H1 (cell line): ENCODE measurements at regions not wholly inside any gene's neighbourhood (a gene's known extent, or its start where the extent isn't known, plus 50 kb on each side); places are given as distances from the start of the nearest gene placed in this dataset.

Experiments
- CTCF ChIA-PET: fragments of 300-600 bp; sonication (Branson Sonifier 250); formaldehyde crosslinking; loops from one replicate; lab custom pipeline; 2021; ENCODE audit not compliant: partially characterized antibody; lab: Charles Lee
- POLR2A ChIA-PET: fragments of 300-600 bp; sonication (Branson Sonifier 250); formaldehyde crosslinking; loops from one replicate; lab custom pipeline; 2021; ENCODE audit warnings: inconsistent platforms; ENCODE audit not compliant: partially characterized antibody; lab: Charles Lee
- DNase-seq, 2 experiments: peaks; one replicate each; pipeline versions ENCODE4 v3.0.0 to v3.0.0-alpha.2; 2010 to 2022; ENCODE audit warnings: low spot score in 2 of 2, low read depth in 1 of 2, mixed read lengths in 1 of 2
- FAIRE-seq: peaks from 2 replicates; lab custom pipeline; 2011; peaks lifted over from hg19 to GRCh38; lab: Jason Lieb, UNC
- H2AFZ ChIP-seq: 2 replicates; pipeline ENCODE4 v1.8.1; 2012; ENCODE audit warnings: low read length, inconsistent platforms
- H2AK5ac ChIP-seq: 2 replicates; pipeline ENCODE4 v1.6.1; 2013; ENCODE audit warnings: low read depth, low read length
- H2BK120ac ChIP-seq: replicated peaks from 2 replicates; pipeline ENCODE3; 2013; ENCODE audit warnings: low read depth, low read length, inconsistent platforms
- H2BK12ac ChIP-seq: 2 replicates; pipeline ENCODE4 v1.6.1; 2013; ENCODE audit warnings: low read depth, low read length
- H2BK15ac ChIP-seq: 2 replicates; pipeline ENCODE4 v1.6.1; 2013; ENCODE audit warnings: low read length
- H2BK20ac ChIP-seq: 2 replicates; pipeline ENCODE4 v1.6.1; 2013; ENCODE audit warnings: low read length
- H2BK5ac ChIP-seq: 2 replicates; pipeline ENCODE4 v1.6.1; 2013; ENCODE audit warnings: low read depth, low read length
- H3K14ac ChIP-seq: 2 replicates; pipeline ENCODE4 v1.6.1; 2013; ENCODE audit warnings: inconsistent platforms; ENCODE audit not compliant: insufficient read length
- H3K18ac ChIP-seq: 2 replicates; pipeline ENCODE4 v1.6.1; 2013; ENCODE audit warnings: low read length; ENCODE audit errors: extremely low read depth
- H3K23ac ChIP-seq: 2 replicates; pipeline ENCODE4 v1.6.1; 2013; ENCODE audit warnings: inconsistent platforms; ENCODE audit not compliant: insufficient read length
- H3K23me2 ChIP-seq: 2 replicates; pipeline ENCODE4 v1.6.1; 2013; ENCODE audit warnings: low read depth, low read length
- H3K27ac ChIP-seq: 2 replicates; pipeline ENCODE4 v1.6.1; 2011; ENCODE audit warnings: low read depth, low read length, inconsistent platforms
- H3K27me3 ChIP-seq, 4 experiments: replicated peaks in 1 of 4; 1 replicate in 1 of 4; 2 replicates in 3 of 4; pipeline versions ENCODE4 v1.6.1 to v1.8.1; 2011 to 2013; ENCODE audit warnings: low read length in 3 of 4, mild to moderate bottlenecking in 3 of 4, inconsistent platforms in 2 of 4, mixed read lengths in 2 of 4, moderate library complexity in 1 of 4; ENCODE audit not compliant: control insufficient read depth in 3 of 4, insufficient read depth in 3 of 4; ENCODE audit errors: extremely low read depth in 1 of 4
- H3K36me3 ChIP-seq, 4 experiments: 2 replicates each; pipeline versions ENCODE4 v1.6.1 to v1.8.1; 2011 to 2013; ENCODE audit warnings: mild to moderate bottlenecking in 4 of 4, low read length in 3 of 4, moderate library complexity in 2 of 4, control low read depth in 1 of 4, inconsistent platforms in 1 of 4; ENCODE audit not compliant: insufficient read depth in 4 of 4, control insufficient read depth in 2 of 4
- H3K4ac ChIP-seq: replicated peaks from 2 replicates; pipeline ENCODE3; 2013; ENCODE audit warnings: low read length, low read depth, mixed read lengths, inconsistent platforms; ENCODE audit not compliant: insufficient read length
- H3K4me1 ChIP-seq, 4 experiments: replicated peaks in 1 of 4; 1 replicate in 1 of 4; 2 replicates in 3 of 4; pipeline versions ENCODE4 v1.6.1 to v1.8.1; 2011 to 2013; ENCODE audit warnings: low read length in 3 of 4, inconsistent platforms in 2 of 4, mixed read lengths in 1 of 4; ENCODE audit not compliant: insufficient read depth in 4 of 4, control insufficient read depth in 3 of 4
- H3K4me2 ChIP-seq, 2 experiments: 2 replicates each; pipeline versions ENCODE4 v1.6.1 to v1.8.1; 2011 to 2013; ENCODE audit warnings: low read depth in 2 of 2, low read length in 2 of 2, control low read depth in 1 of 2, inconsistent platforms in 1 of 2, mild to moderate bottlenecking in 1 of 2; ENCODE audit not compliant: insufficient read depth in 1 of 2
- H3K4me3 ChIP-seq, 4 experiments: fragments of 200-600, 300-600 bp in 1 of 4; sonication (generic), shearing (Covaris generic), sonication (Bioruptor Twin) in 1 of 4; 2 replicates each; pipeline versions ENCODE4 v1.5.1 to v1.8.1; 2011 to 2016; ENCODE audit warnings: low read length in 4 of 4, low read depth in 3 of 4, control low read depth in 2 of 4, inconsistent platforms in 2 of 4, mild to moderate bottlenecking in 2 of 4, mixed read lengths in 1 of 4, moderate library complexity in 1 of 4; ENCODE audit not compliant: insufficient read depth in 2 of 4; ENCODE audit errors: extremely low read depth in 1 of 4
- H3K56ac ChIP-seq: replicated peaks from 2 replicates; pipeline ENCODE3; 2013; ENCODE audit warnings: low read depth, mild to moderate bottlenecking, mixed read lengths, low read length, inconsistent platforms; ENCODE audit not compliant: insufficient read length
- H3K79me1 ChIP-seq: 2 replicates; pipeline ENCODE4 v1.6.1; 2013; ENCODE audit warnings: low read depth, low read length, control low read depth
- H3K79me2 ChIP-seq, 2 experiments: 2 replicates each; pipeline versions ENCODE4 v1.6.1 to v1.8.1; 2012 to 2013; ENCODE audit warnings: low read length in 2 of 2, mild to moderate bottlenecking in 2 of 2, inconsistent platforms in 1 of 2; ENCODE audit not compliant: insufficient read depth in 2 of 2, control insufficient read depth in 1 of 2
- H3K9ac ChIP-seq, 4 experiments: replicated peaks in 1 of 4; 1 replicate in 1 of 4; 2 replicates in 3 of 4; pipeline versions ENCODE4 v1.6.1 to v1.8.1; 2011 to 2013; ENCODE audit warnings: low read depth in 3 of 4, low read length in 3 of 4, control low read depth in 2 of 4, mild to moderate bottlenecking in 2 of 4, moderate library complexity in 2 of 4, inconsistent platforms in 1 of 4; ENCODE audit errors: extremely low read depth in 1 of 4
- H3K9me3 ChIP-seq, 2 experiments: 2 replicates each; pipeline versions ENCODE4 v1.6.1 to v1.8.1; 2012 to 2013; ENCODE audit warnings: mild to moderate bottlenecking in 2 of 2, moderate library complexity in 2 of 2, control low read depth in 1 of 2, inconsistent platforms in 1 of 2, low read depth in 1 of 2, low read length in 1 of 2, mixed read lengths in 1 of 2; ENCODE audit not compliant: insufficient read depth in 2 of 2
- H4K20me1 ChIP-seq, 2 experiments: replicated peaks in 1 of 2; 2 replicates each; pipeline versions ENCODE3 to v1.8.1; 2011 to 2013; ENCODE audit warnings: inconsistent platforms in 2 of 2, low read length in 2 of 2, mild to moderate bottlenecking in 1 of 2; ENCODE audit not compliant: insufficient read depth in 2 of 2, control insufficient read depth in 1 of 2
- H4K5ac ChIP-seq: 2 replicates; pipeline ENCODE4 v1.6.1; 2013; ENCODE audit warnings: low read length, low read depth, mixed read lengths, inconsistent platforms; ENCODE audit not compliant: insufficient read length
- H4K8ac ChIP-seq: 2 replicates; pipeline ENCODE4 v1.8.0; 2013; ENCODE audit warnings: mild to moderate bottlenecking, moderate library complexity, low read length, inconsistent platforms; ENCODE audit not compliant: insufficient read depth; ENCODE audit errors: extremely low read depth
- H4K91ac ChIP-seq: replicated peaks from 2 replicates; pipeline ENCODE3; 2013; ENCODE audit warnings: low read length, mixed read lengths, inconsistent platforms; ENCODE audit not compliant: insufficient read length
- BCL11A ChIP-seq, 2 experiments: IDR thresholded peaks; one replicate each; pipeline ENCODE4 v1.6.1; 2011; ENCODE audit warnings: low read depth in 2 of 2, low read length in 2 of 2, mild to moderate bottlenecking in 2 of 2
- CEBPB ChIP-seq: IDR thresholded peaks from 2 replicates; pipeline ENCODE4 v1.6.1; 2012; ENCODE audit warnings: low read depth, low read length
- E2F6 ChIP-seq: IDR thresholded peaks from 2 replicates; pipeline ENCODE4 v1.6.1; 2012; ENCODE audit warnings: inconsistent platforms
- EGR1 ChIP-seq: IDR thresholded peaks from 2 replicates; pipeline ENCODE4 v1.6.1; 2011; ENCODE audit warnings: low read depth, low read length, borderline replicate concordance
- GABPA ChIP-seq: IDR thresholded peaks from 2 replicates; pipeline ENCODE4 v1.6.1; 2011; ENCODE audit warnings: mild to moderate bottlenecking, low read length, moderate library complexity, borderline replicate concordance; ENCODE audit not compliant: insufficient read depth
- HDAC6 ChIP-seq: IDR thresholded peaks from one replicate; pipeline ENCODE4 v1.7.1; 2012; ENCODE audit warnings: low read depth, mild to moderate bottlenecking, inconsistent platforms, low read length, moderate library complexity
- KDM4A ChIP-seq: IDR thresholded peaks from one replicate; pipeline ENCODE4 v1.7.1; 2012; ENCODE audit warnings: low read depth, mild to moderate bottlenecking, moderate library complexity, low read length, inconsistent platforms; ENCODE audit not compliant: severe bottlenecking
- MAFK ChIP-seq: IDR thresholded peaks from 2 replicates; pipeline ENCODE4 v1.6.1; 2012; ENCODE audit warnings: low read depth, mild to moderate bottlenecking, improper control_type of control experiment, low read length
- PHF8 ChIP-seq: fragments of 200-600 bp; sonication (generic); conservative IDR thresholded peaks from 2 replicates; pipeline ENCODE4 v1.7.1; 2012; ENCODE audit warnings: low read depth, mild to moderate bottlenecking, inconsistent platforms, low read length, moderate library complexity
- RBBP5 ChIP-seq: IDR thresholded peaks from 2 replicates; pipeline ENCODE4 v1.7.1; 2012; ENCODE audit warnings: low read depth, mild to moderate bottlenecking, inconsistent platforms, low read length, moderate library complexity, borderline replicate concordance
- RFX5 ChIP-seq: IDR thresholded peaks from 2 replicates; pipeline ENCODE4 v1.6.1; 2011; ENCODE audit warnings: low read depth, low read length, improper control_type of control experiment, borderline replicate concordance
- RXRA ChIP-seq: IDR thresholded peaks from 2 replicates; pipeline ENCODE4 v1.6.1; 2011; ENCODE audit warnings: low read depth, mild to moderate bottlenecking, low read length, moderate library complexity; ENCODE audit not compliant: insufficient read depth
- SAP30 ChIP-seq: fragments of 300-600 bp; sonication (generic); IDR thresholded peaks from 2 replicates; pipeline ENCODE4 v1.7.1; 2012; ENCODE audit warnings: low read length, moderate library complexity, mild to moderate bottlenecking, inconsistent platforms; ENCODE audit not compliant: insufficient read depth, insufficient replicate concordance
- SP1 ChIP-seq: IDR thresholded peaks from 2 replicates; pipeline ENCODE4 v1.6.1; 2011; ENCODE audit warnings: low read depth, low read length
- TBP ChIP-seq: IDR thresholded peaks from 2 replicates; pipeline ENCODE4 v1.6.1; 2011; ENCODE audit warnings: low read depth, low read length, improper control_type of control experiment
- WGBS, 2 experiments: shearing (Covaris generic) in 1 of 2; methylation state at CpG; one replicate each; pipeline versions ENCODE4 v1.1.6 to v1.1.7; 2013 to 2015; ENCODE audit warnings: low lambda C conversion rate in 2 of 2, mixed read lengths in 2 of 2, inconsistent platforms in 1 of 2, low coverage in 1 of 2, missing lambda C conversion rate in 1 of 2; ENCODE audit not compliant: insufficient replicate concordance in 2 of 2, insufficient coverage in 1 of 2, insufficient read length in 1 of 2; ENCODE audit errors: extremely low coverage in 1 of 2, missing lambda C conversion rate in 1 of 2; 5-methylcytosine and 5-hydroxymethylcytosine counted together

- Histone ChIP-seq H4K5ac (no peak overlapping the region), H3K23ac (no peak overlapping the region), H2AFZ (no peak overlapping the region), H2BK12ac (no peak overlapping the region), H3K36me3 (no peaks in the 10 kb centered on the region), H3K56ac (no peak overlapping the region), H3K4me2 (no peak overlapping the region), H3K27ac (no peak overlapping the region), H3K4me3 (no peak overlapping the region), H2BK120ac (no peak overlapping the region), H2BK15ac (no peak overlapping the region), H3K18ac (no peak overlapping the region), H4K8ac (no peak overlapping the region), H2AK5ac (no peak overlapping the region), H3K23me2 (no peaks in the 10 kb centered on the region), H3K9ac (no peak overlapping the region), H2BK5ac (no peak overlapping the region), H4K20me1 (no peaks in the 10 kb centered on the region), H3K27me3 (peaks cover 0 to 1% (median 0%) of the 10 kb centered on the region in 4 experiments; a peak in 1 of 7 replicates), H2BK20ac (no peak overlapping the region), H3K9me3 (peaks cover 39 to 46% of the 10 kb centered on the region in 2 experiments), H3K14ac (no peak overlapping the region), H3K4ac (no peak overlapping the region), H4K91ac (no peak overlapping the region), H3K79me2 (no peaks in the 10 kb centered on the region), H3K79me1 (no peaks in the 10 kb centered on the region), H3K4me1 (no peaks in the 10 kb centered on the region)
- DNase-seq = no peak
- CTCF ChIA-PET = no interaction called here
- WGBS, 2 experiments = 85% methylated on average over 2 of the region's 2 CpGs; no CpG with 5 or more reads in 1 of the 2 experiments
- POLR2A ChIA-PET = no interaction called here
- no peak for FAIRE-seq
- TF ChIP-seq RFX5 = no peak
- TF ChIP-seq CEBPB = no peak
- TF ChIP-seq HDAC6 = no peak
- TF ChIP-seq GABPA = no peak
- TF ChIP-seq KDM4A = no peak
- TF ChIP-seq MAFK = no peak
- TF ChIP-seq PHF8 = no peak
- no peak for TF ChIP-seq RXRA
- TF ChIP-seq SP1 = no peak
- no peak for TF ChIP-seq TBP
- TF ChIP-seq RBBP5 = no peak
- no peak for TF ChIP-seq EGR1
- no peak for TF ChIP-seq BCL11A (IDR thresholded peaks at IDR 0.05; ENCODE audit: low read depth in 2 of 2, low read length in 2 of 2)
- TF ChIP-seq SAP30 = no peak
- no peak for TF ChIP-seq E2F6
These were observed 621.8 kb upstream of the ZNF722 start for GRCh38 chr7:63376873-63377272.
